ENCODE measurements at regions not wholly inside any gene's neighbourhood (a gene's known extent, or its start where the extent isn't known, plus 50 kb on each side); places are given as distances from the start of the nearest gene placed in this dataset.
"Not testable (repeated sequence)": the region's sequence is repeated elsewhere in the genome, so short reads cannot be mapped to it uniquely, and the experiment has no call there.

DNA sequence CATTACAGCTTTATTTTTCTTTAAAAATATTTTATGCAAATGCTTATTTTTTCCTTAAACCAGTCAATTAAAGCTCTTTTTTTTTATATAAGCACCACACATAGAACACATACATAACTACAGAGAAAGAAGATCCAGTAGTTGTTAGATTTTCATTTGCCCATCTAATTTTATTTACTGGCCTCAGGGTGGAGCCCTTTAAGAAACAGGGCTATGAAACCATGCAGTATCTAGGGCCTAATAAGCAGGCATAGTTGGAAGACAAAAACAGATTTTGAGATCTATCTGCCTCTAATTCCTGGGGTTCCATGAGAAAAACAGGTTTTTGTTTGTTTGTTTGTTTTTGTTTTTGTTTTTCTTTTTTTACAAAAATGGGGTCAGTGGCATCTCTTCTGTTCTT lies 120.6 kb downstream of the BCHE start:
- DNase-seq (ENCODE audit: low spot score): no peak

DNA sequence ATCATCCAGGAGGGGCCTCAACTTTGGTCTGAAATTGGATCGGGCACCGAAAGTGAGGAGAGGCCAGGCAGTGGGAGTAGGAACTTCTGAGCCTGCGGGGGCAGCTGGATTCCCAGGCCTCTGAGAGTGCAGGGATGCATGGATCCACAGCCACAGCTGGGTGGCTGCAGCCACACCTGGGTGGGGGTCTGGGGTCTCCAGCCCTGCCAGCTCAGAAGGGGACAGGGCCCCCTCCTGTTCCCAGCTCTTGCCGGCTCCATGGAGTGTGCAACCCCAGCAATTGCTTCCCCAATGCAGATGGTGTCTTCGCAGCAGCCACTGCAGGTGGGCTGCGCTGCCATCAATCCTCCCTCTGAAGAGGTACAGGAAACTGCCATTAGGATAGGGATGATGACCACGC lies 123.7 kb downstream of the BCHE start:
- no peak for DNase-seq (ENCODE audit: low spot score)

DNA sequence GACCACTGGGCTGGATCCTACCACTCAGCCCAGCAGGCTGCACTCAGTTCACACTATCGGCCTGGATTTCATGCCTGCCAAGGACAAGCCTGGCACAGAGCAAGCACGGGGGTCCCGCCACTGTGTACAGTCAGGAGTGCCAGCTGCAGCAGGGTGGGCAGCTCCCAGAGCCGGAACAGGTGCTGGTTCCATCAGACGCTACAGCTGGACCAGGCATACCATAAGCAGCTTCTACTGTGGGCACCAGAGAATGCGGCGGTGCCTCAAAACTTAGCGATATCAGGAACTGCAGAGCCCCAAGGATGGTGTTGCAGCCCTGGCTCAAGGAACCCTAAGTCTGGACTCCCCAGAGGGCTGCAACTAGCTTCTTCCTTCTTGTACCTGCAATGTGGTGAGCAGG lies 124.8 kb downstream of the BCHE start:
- DNase-seq (ENCODE audit: low spot score): no peak

DNA sequence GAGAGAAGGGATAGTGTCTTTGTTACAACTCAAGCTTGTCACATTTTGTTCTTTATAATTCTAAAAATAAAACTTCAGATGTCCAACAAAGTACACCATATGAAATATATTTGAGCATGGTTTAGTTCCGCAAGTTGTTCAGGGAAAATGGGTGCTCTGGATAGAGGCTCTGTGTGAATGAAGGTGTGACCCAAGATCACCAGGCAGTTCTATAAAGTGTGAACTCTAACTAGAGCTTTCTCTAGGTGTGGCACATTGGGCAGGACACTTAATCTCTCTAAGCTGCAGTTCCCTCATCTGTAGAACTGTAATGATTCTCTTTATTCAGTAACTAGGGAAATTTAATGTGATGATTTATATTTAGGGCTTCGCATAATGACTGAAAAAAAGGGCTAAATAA lies 139.3 kb downstream of the BCHE start:
- DNase-seq (ENCODE audit: low spot score): no peak

DNA sequence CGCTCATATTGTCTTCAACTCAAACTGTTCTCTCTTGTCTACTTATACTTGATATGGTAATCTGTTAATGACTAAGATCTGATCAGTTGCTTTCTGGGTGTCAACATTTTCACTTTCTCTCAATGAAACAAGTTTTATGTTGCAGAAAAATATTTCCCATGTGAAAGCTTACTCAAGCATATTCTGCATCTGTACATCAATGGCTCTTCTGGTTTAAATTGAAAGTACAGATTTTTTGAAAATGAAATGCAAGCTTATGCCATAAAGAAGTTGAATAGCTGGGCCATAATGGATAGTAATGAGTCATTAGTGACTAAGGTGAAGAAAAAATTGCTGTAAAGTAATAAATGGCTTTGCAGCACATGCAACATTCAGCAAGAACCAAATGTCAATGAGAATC lies 140.7 kb downstream of the BCHE start:
- DNase-seq (ENCODE audit: low spot score): no peak

DNA sequence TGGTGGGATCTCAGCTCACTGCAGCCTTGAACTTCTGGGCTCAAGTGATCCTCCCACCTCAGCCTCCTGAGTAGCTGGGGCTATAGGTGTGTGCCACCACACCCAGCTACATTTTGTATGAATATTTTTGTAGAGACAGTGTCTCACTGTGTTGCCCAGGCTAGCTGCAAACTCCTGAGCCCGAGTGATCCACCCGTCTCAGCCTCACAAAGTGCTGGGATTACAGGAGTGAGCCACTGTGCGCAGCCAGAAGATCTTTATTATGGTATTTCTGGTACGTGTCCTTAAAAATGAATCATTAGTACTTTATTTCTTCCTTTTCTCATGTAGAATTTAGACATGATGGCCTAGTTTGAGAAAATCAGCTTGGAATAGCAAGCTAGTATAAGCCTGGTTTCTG lies 153.3 kb downstream of the BCHE start:
- DNase-seq (ENCODE audit: low spot score): no peak

DNA sequence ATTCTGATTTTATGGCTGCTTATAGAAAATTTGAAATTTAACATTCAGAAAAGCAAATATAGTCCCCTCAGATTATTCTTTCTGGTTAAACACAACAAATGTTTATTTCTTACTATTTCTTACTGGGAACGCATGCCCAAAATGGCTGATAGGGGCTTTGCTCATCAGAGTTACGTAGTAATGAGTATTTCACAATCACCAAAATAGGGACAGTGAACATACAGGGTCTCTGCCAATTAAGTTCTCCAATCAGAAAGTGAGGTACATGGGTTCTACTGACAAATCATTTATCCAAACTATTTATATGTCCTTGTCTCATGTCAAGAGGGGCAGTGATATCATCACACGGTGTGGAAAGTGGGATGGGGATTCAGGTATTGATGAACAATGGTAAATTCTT lies 154.5 kb downstream of the BCHE start:
- no peak for DNase-seq (ENCODE audit: low spot score)

DNA sequence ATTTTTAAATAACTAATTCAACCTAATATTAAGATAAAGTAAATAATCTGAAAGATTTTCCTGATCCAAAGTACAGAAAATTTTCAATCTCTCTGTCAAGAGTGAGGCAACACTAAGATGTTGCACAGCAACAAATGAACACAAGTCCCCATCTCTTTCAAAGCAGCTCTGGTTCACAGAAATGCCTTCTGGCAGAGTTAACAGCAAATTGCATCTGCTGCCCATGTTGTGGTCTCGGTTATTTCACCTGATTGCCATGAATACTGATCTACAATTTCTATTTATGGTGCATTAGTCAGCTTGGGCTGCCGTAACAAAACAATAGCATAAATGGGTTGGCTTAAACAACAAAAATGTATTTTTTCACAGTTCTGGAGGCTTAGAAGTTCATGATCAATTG lies 167.3 kb downstream of the BCHE start:
- DNase-seq (ENCODE audit: low spot score): no peak

DNA sequence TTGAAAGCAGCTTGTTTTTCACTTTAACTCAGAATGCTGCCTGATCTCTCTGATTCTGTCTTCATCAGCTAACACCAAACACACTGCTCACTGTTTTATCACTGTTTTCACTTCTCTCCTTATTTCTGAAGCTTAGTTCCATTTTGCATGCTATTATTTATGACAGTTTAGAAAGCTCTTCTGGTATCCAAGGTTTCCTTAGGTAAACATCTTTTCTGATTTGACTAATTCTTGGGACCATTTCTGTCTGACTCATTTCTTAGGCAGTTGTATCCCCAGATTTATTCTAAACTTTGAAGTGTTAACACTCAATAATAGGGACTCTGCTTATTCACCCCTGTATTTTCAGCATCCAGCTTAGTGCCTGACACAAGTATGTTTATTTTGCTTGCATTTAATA lies 167.7 kb downstream of the BCHE start:
- no peak for DNase-seq (ENCODE audit: low spot score)

DNA sequence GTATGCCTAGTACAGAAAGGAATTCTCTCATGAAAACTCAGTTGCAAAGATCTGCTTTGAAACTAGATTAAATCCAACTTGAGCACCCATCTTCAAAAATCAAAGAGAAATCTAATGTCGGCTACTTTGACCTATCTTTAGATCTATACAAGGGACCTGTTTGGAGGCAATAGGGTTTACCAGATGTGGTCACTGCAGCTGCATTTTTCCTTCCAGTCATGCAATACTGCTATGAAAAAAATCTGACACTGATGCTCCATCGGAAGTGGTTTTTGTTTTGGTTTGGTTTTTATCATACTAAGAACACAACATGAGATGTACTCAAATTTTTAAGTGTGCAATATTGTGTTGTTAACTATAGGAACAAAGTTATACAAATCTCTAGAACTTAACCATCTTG lies 169.5 kb downstream of the BCHE start:
- DNase-seq (ENCODE audit: low spot score): no peak

DNA sequence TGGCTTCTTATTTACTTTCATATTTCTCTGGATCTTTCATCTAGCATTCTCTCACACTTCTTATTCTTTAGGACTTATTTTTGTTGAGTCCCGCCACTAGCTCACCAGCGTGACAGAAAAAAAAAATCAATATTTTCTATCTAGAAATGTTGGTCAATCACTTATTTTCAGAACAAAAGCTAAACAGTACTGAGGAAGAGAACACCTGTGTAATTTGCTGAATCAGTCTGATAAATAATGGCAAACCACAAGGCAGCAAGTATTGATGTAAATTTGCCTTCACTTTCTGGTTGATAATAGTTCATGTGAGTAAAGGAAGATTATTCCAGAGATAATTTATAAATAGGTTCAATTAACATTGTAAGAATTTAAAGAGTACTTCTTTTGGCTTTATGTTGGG lies 179.2 kb downstream of the BCHE start:
- no peak for DNase-seq (ENCODE audit: low spot score)

DNA sequence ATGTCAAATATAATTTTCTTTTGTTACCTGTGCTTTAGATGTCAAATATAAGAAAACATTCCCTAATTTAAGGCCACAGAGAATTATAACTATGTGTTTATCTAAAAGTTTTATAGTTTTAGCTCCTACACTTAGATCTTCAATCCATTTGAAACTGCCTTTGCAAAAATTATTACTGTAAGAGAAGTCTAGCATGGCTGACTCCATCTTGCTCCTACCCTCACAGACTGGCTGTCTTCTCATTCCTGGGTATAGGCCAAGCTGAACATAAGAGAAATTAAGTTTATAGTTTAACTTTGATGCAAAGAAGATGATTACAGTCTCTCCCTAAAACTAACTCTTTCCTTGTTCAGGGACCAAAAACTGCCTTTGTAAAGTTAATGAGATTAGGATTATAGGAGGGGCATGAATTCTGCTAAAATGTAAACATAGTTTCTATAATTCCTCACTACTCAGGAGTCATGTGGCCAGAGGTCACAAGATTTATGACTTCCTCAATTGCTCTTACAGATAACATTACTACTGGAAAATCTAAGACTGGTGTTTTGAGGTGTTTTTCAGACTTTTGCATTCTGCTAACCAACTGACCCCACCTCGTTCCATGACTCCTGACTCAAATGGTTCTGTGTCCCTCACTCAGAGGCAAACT lies 184.0 kb downstream of the BCHE start:
- no peak for DNase-seq (ENCODE audit: low spot score)

DNA sequence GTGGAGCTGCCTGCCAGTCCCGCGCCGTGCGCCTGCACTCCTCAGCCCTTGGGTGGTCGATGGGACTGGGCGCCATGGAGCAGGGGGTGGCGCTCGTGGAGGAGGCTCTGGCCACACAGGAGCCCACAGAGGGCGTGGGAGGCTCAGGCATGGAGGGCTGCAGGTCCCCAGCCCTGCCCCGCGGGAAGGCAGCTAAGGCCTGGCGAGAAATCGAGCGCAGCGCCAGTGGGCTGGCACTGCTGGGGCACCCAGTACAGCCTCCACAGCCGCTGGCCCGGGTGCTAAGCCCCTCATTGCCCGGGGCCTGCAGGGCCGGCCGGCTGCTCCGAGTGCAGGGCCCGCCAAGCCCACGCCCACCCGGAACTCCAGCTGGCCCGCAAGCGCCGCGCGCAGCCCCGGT lies 187.9 kb downstream of the BCHE start:
- DNase-seq (ENCODE audit: low spot score): not testable (repeated sequence)

DNA sequence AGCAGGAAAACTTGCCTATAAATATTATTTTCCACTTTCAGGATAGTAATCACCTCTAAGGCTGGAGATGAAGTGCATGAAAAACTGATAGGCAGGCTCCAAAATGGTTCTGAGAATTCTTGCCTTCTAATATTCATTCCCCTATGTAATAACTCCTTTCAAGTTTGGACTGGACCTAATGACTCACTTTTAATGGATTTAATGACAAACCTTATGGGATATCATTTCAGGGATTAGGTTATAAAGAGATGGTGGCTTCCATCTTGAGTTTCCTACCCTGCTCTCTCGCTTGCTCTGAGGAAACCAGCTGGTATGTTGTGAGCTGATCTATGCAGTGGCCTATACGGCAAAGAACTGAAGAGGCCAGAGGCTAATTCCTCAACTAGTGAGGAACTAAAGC lies 192.0 kb downstream of the BCHE start:
- DNase-seq (ENCODE audit: low spot score): no peak

DNA sequence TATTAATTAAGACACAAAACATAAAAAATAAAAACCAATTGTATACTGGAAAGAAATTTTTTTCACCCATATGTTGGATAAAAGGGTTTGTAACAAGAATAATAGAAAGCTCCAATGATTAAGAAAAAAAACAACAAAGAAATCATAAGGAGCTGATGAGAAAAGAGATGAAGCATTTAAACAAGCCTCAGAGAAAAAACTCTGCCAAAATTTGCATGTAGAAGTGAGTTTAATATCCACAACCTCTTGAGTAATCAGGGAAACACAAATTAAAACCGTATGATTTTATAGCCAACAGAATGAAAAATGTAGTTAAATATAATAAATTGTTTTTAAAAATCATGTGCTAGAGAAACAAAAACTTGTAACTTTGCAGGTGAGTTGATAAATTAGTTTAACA lies 192.9 kb downstream of the BCHE start:
- no peak for DNase-seq (ENCODE audit: low spot score)

DNA sequence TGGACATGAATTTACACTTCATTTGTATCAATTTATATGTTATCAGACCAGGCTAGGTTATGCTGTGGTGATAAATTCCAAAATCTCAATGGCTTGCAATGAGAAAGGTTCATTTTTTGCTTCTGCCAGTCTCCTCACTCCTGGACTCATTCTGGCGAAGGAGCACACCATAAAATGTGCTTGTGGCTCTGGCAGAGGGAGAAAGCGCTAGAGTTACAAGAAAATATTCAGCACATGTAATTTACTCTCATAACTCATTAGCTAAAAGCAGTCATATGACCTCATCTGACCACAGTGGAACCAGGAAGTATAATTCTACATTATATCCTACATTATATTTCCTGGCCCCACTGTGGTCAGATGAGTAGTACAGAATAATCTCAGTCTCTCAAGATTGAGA lies 193.8 kb downstream of the BCHE start:
- peak; percentile 27 for DNase-seq (ENCODE audit: low spot score)

DNA sequence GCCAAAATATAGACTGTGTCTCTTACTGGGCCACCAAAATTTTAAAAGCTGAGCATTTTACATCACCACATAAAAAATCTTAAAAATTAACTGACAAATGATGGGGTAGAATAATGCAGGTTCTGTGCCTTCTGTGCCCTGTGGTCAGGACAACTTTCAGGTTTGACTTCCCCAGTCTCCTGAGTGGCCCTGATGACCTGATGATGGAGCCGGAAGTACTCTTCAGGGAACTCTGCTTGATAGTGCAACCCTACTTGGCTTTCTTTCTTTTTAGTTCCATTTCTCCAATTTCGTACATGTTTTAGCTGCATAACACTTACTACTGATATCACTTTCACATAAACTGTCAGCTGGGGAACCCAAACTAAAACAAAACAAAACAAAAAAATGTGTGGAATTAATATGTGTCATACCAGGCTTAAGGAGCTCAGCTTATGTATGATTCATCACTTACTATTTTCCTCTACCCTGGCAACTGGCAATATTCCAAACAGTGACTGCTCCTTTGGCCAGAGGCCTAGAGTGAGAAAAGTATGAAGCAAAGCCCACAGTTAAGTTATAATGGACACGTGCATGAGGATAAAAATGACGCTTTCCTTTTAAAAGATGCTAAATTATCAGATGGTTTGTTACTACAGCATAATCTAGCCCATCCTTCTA lies 194.3 kb downstream of the BCHE start:
- peak; percentile 86 for DNase-seq (ENCODE audit: low spot score)

DNA sequence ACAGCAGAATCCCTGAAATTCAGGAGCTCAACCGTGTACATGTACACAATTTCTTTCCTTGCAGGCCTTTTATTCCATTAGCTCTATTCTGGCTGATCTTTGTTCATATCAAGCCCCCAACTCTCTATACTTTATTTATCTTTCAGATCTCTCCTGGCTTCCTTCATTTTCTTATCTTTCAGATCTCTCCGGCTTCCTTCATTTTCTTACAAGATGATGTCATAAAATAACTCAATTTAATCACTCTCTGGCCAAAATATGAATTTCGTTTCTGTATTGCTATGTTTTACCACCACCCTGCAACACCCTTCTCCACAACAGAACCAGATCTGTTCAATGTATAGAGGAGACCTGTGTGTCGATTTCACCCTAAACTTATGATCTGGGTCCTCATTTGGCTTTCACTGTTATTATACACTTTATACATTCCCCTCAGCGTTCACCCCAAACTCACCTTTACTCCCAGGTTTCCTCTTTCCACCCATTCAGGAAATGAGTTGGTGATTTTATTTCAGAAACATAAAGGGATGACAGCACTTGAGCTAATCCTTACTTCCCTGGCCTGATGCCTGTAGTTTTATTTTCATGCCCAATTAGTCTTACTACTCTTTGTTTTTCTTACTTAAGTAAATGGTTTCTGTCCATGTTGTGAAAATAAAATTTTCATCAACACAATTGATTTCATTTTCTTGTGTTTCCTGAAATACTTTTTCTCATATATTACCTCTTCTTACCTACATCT lies 195.5 kb downstream of the BCHE start:
- DNase-seq (ENCODE audit: low spot score): no peak

DNA sequence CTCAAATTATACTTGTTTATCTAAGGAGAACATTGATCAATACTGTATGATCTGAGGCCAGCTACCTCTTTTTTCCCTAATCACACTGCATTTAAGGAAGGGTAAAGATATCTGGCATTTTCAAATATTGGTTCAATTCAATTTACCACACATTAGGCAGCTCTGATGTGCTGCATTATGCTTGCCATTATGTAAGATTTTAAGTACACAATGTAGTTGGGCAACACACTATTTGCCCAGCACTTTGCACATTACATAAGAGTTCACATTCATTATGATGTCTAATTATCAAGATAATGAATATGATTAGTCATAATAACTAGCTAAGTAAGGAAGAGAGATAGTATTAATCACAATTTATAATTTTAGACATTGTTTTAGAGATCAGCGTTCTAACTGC lies 196.3 kb downstream of the BCHE start:
- DNase-seq (ENCODE audit: low spot score): no peak

DNA sequence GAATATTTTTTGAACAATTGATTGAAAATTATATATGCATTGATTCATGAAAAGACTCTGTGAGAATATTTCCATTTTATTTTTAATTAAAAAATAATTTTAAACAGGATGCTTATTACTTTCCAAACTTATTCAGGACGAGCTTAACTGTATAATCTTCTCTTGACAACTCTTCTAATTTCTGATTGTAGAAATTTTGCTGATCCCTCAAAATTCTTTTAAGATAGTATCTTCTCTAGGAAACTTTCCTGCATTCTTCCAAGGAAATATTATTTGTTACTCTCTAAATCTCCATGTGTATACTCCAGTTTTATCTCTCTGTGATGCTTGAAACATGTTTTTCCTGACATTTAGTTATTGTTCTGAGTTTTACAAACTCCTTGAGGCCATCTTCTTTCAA lies 197.2 kb downstream of the BCHE start:
- DNase-seq (ENCODE audit: low spot score): no peak

DNA sequence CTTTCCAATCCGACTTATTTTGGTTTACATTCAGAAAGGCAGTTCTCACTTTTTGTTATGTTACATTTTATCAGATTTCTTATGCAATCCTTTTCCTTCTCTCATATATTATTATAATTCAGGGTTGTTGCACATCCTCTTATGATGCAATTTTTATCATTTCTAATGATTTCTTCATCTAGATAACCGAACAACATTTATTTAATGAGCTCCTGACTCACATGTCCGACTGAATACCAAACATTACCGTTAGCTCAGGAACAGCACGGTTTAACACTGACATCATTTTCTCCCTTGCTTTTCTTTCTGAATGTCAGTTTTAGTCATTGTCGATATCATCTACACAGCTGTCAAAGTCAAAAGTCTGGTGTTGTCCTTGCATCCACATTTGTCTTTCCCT lies 199.2 kb downstream of the BCHE start:
- no peak for DNase-seq (ENCODE audit: low spot score)

DNA sequence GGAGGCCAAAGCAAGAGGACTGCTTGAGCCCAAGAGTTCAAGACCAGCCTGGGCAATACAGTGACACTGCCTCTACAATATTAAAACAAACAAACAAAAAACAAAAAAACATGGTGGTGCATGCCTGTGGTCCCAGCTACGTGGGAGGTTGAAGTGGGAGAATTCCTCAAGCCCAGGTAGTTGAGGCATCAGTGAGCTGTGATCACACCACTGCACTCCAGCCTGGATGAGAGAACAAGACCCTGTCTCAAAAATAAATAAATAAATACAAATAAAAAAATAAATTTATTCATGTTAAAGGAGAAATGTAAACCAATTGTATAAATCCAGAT lies 200.6 kb downstream of the BCHE start:
- no peak for DNase-seq (ENCODE audit: low spot score)

DNA sequence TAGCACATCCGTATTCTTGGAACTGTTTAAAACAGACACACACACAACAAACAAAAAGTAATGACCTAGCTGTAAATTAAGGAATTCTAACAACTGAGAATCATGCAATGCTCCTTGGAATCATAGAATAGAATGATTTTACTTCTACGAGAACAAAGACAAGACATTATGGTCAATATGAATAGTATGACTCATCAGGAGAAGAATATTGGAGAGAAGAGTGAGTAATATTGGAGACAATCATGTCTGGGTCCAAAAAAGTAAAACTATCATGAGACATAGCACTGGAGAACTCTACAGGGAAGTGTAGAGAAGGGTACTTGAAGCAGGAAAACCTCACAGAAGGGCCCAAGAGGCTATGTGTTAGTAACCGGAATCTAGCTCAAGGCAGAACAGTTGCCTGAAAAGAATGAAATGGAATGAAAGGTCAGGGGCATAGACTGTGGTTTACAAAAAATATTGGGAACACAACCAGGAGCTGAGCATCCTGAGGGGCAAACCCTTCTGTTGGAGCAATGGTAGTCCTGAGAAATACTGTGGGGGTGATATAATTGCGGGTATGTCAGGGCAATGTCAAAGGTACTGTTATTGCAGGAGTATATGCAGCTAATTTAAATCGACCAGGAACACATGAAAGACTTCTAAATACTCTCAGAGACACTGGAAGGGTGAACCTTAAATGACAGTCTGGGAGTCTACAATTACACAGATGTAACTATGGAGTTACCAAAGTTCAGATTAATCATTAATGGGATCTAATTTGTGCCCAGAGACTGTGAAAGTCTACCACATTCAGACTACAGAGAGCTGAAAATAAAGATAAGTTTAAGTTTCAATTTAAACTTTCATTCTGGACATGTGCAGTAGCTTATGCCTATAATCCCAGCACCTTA lies 201.2 kb downstream of the BCHE start:
- DNase-seq (ENCODE audit: low spot score): no peak

All from LoVo (cell line).